ENCODE measurements at regions not wholly inside any gene's neighbourhood (a gene's known extent, or its start where the extent isn't known, plus 50 kb on each side); places are given as distances from the start of the nearest gene placed in this dataset.

DNA sequence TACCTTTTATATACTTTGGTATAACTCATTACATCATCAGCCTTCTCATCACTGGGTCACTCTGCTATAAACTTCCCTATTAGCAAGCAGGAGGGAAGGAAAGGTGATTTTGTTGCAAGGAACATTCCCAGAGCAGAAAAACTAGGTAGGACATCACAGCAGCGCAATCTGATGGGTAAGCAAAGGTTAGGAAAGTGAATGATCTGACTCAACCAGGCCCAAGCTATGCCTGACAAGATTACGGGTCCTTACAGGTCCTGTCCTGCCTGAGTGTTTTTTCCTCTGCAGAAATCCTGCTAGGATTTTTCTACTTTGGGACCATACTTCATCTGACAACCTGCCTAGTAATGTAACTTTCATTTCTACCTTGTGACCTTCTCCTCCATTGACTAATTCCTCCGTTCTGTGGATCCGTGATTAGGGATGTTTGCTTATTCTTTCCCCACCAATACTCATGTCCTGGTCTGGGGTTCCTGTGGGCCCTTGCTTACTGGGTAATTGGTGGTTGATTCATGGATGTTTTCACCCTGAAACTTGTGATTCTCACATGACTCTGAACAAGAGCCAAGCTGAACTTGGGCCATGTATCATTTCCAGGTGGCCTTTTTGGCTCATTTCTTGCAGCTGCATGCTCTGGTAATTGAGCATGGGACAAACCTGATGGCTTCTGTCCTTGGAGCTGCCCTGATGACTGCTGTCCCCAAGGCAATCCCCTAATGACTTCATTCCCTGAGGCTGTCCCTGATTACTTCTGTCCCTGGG, 111.9 kb upstream of the KIT start:
- DNase-seq (ENCODE audit: low spot score), result no peak

- no peak for DNase-seq (ENCODE audit: low spot score)
Observed at GRCh38 chr4:54547299-54548097, 110.3 kb upstream of the KIT start.

- DNase-seq (ENCODE audit: low spot score), result no peak
Observed at GRCh38 chr4:54548098-54548620, 109.6 kb upstream of the KIT start.

DNA sequence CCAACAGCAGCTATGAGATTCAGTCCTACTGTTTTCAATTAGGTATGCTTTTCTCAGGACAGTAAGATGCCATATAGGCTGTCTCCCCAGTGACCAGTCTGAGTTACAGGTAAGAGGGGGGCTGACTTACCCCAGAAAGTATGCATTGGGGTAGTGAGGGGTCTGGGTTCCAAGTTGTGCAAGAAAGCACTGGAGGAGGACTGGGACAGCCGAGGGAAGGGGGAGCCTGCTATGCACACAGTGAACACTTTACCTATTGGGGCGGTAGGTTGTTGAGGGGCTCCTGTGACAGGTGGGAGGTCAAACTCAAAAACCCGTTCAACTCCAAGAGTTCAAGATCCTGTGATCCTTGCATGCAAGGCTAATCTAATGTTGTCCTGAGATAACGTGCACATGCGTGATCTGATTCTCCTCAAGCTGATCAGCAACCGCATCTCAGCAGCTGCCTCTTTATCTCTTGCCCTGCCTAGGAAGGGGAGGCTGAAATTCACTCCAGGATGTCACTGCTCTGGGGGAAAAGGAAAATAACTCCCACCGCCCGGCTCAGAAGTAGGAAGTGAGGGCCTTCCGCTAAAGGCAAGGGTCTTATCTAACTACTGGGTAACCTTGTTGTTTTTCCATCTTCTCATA, 108.8 kb upstream of the KIT start:
- no peak for DNase-seq (ENCODE audit: low spot score)

GRCh38 chr4:54550395-54551171, 107.2 kb upstream of the KIT start:
- DNase-seq (ENCODE audit: low spot score), result no peak

DNA sequence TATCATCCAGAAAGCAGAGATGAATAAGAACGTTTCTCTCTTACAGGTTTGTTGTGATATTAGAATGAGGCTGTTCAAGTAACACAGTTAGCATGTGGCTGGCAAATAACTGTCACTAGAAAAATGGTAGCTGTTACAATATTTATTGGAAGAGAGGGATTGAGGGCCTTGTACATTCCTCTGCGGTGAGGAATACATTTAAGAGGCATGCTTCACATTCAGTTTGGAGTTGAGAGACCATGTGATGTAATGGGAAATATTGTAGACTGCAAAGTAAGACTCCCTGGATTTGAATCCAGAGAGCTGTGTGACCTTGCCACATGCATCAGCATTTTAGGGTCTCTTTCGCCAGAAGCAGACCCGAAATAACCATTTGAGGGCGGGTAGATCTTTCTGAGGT, 104.8 kb upstream of the KIT start:
- no peak for DNase-seq (ENCODE audit: low spot score)

DNA sequence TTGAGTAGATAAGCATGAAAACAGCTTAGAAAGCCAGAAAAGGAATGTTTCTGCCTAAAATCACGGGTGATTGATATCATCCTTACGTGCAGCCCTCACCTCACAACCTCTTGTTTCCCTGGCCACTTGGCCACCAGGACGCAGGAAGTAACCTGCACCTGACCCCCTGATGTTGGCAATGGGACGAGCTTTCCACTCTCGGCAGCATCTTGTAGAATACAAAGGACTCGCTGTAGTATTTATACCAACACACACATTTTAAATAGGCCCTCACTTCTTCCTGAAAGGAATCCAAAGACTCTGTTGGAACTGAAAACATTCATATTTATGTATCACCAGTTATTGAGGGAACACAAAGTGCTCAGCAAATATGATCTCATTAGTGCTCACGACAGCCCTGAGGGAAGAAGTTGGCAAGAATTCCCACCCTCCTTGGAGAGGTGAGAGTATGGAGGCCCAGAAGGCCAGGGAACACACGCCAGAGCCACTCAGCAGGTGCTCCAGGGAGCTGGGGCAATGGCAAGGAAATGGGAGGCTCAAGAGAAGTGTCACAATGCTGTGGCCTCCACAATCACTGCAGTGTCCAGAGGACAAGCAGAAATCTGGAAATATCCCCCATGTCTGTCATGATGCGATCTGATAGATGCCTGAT, 103.3 kb upstream of the KIT start:
- no peak for DNase-seq (ENCODE audit: low spot score)

DNA sequence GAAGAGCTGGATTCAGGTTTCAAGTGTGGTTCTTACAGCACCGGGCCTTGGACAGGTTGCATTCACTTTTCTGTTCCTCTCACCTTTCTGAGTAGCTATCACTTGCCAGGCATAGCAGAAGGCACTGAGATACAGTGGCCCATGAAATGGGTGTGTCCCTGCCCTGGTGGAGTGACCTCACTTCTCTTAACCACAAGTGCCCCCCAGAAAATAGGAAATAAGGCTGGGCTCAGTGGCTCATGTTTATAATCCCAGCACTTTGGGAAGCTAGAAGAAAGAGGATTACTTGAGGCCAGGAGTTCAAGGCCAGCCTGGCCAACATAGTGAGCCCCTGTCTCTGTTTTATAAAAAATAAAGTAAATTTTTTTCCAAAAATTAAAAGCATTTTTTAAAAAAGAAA, 101.7 kb upstream of the KIT start:
- no peak for DNase-seq (ENCODE audit: low spot score)

GRCh38 chr4:54556587-54556986, 101.2 kb upstream of the KIT start:
- no peak for DNase-seq (ENCODE audit: low spot score)

DNA sequence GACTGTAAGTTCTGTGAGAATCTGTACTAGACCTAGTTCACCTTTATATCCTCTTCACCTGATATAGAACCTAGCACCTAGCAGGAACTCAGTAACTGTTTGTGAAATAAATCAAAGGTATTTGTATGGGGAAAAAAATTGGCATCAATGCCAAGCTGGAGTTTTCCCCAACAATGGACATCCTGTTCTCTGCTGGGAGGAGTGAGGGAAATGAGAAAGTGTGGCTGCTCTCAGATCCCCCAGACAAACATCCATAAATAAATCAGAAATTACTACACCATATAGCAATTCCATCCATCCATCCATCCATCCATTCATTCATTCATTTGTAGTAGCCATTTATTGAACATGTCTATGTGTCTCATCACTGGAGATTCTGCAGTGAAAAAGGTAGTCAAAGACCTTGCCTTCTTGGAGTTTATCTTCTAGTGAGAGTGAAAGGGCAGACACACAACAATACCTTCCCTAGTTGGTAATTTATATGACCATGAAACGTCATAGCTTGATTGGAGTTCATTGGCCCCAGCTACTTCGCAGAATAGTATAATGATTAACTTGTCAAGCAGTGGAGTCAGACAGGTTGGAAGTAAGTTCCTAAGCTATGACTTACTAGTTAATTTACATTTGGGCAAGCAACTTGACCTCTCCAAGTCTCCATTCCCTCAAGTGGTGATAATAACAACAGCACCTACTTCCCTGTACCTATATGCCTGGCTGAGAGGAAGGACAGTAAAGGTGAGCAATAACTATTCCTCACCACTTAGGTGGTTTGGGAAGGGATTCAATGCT, 98.7 kb upstream of the KIT start:
- no peak for DNase-seq (ENCODE audit: low spot score)

- no peak for DNase-seq (ENCODE audit: low spot score)
Observed at GRCh38 chr4:54560513-54560912, 97.2 kb upstream of the KIT start.

GRCh38 chr4:54561940-54562339, 95.8 kb upstream of the KIT start:
- no peak for DNase-seq (ENCODE audit: low spot score)

- no peak for DNase-seq (ENCODE audit: low spot score)
Observed at GRCh38 chr4:54566608-54567007, 91.1 kb upstream of the KIT start.

DNA sequence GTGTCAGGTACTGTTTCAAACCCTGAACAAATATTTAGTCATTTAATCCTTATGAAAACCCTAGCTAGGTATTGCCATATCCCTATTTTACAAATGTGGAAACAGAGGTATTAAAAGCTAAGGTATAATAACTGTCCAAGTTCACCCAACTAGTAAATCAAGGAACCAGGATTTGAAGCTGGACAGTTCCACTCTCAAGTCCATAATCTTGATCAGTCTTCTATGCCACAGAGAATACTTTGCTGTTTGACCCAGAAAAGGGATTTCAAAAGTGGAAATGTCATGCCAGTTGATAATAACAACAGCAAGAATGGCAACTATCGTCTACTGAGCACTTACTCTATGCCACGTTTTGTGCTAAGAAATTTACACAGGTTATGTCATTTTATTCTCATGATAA, 90.4 kb upstream of the KIT start:
- DNase-seq (ENCODE audit: low spot score), result no peak

- DNase-seq (ENCODE audit: low spot score), result no peak
Observed at GRCh38 chr4:54568184-54568583, 89.6 kb upstream of the KIT start.

GRCh38 chr4:54570822-54571221, 86.9 kb upstream of the KIT start:
- DNase-seq (ENCODE audit: low spot score), result no peak

- DNase-seq (ENCODE audit: low spot score), result no peak
Observed at GRCh38 chr4:54571293-54572151, 86.2 kb upstream of the KIT start.

GRCh38 chr4:54572152-54572542, 85.6 kb upstream of the KIT start:
- no peak for DNase-seq (ENCODE audit: low spot score)

DNA sequence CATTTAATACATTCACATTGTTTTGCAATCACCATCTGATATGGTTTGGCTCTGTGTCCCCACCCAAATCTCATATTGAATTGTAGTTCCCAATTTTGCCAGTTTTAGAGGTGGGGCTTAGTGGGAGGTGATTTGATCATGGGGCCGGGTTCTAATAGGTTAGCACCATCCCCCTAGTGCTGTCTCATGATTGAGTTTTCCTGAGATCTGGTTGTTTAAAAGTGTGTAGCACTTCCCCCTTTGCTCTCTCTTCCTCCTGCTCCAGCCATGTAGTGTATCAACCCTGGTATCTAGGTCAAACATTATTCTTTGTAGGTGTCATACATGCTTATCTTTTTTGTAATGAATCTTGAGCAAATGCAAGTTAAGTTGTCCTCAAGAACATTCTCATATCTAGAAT, 83.3 kb upstream of the KIT start:
- no peak for DNase-seq (ENCODE audit: low spot score)

DNA sequence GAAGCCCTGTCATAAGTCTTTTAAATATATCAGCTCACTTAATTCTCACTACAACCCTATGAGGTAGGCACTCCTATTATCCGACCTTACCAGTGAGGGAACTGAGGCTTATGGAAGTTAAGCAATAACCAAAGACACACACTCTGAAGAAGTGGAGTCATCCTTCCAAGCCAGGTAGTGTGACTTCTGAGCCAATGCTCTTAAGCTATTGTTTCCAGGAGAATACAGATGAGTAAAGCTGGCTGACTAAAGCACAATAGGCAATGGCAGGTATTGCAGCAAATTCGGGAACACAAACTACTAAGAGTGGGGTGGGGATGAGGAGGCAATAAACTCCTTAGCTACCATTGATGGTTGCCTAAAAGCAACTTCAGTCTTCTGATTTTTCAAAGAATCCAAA, 81.8 kb upstream of the KIT start:
- DNase-seq (ENCODE audit: low spot score), result no peak

All from D341Med (cell line).